ENCODE measurements at regions not wholly inside any gene's neighbourhood (a gene's known extent, or its start where the extent isn't known, plus 50 kb on each side); places are given as distances from the start of the nearest gene placed in this dataset.

DNA sequence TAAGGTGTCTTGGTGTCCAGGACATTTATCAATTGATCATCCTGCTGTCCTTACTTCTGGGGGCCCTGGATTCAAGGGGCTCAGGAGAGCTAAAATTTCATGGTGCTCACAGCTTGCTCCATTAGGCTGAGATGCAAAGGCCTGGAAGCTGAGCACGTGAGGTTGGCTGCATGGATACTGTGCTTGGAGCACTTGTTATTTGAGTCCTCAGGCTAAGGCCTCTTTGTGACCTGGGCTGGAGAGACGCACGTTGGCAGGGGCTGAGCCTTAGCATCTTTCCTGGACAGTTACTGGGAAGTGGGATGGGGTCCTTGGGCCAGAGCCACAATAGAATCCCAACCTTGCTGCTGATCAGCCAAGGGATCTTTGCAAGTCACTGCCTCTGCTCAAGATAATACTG, 151.2 kb upstream of the HS6ST1 start:
- WGBS = 93% methylated on average over 3 of the region's 3 CpGs
- Histone ChIP-seq H3K27me3 (ENCODE audit: control insufficient read depth in 4 of 4, insufficient read depth in 4 of 4, low read length in 3 of 4) (no peaks in the 10 kb centered on the region), H3K4me3 (ENCODE audit: low read depth in 1 of 3, low read length in 3 of 3) (peak overlapping the region in 1 of 3 donors; percentile 23), H3K4me1 (ENCODE audit: control insufficient read depth in 4 of 4, insufficient read depth in 4 of 4, low read length in 3 of 4) (peaks cover 0 to 4% (median under 1%) of the 10 kb centered on the region in 4 donors), H3K36me3 (ENCODE audit: control insufficient read depth in 4 of 4, insufficient read depth in 3 of 4, low read depth in 1 of 4, low read length in 3 of 4) (no peaks in the 10 kb centered on the region), H3K27ac (ENCODE audit: low read depth in 1 of 2, low read length in 2 of 2) (no peak overlapping the region), H3K9ac (ENCODE audit: low read depth in 1 of 2, low read length in 2 of 2) (no peak overlapping the region), H3K9me3 (ENCODE audit: control insufficient read depth in 4 of 4, low read length in 3 of 4) (peaks cover 2 to 21% (median 14%) of the 10 kb centered on the region in 4 donors)
- TF ChIP-seq EGR1 (IDR thresholded peaks at IDR 0.05; ENCODE audit: low read depth in 2 of 2) (no peak), RAD21 (IDR thresholded peaks at IDR 0.05) (no peak), RXRA (IDR thresholded peaks at IDR 0.05) (no peak), GABPA (IDR thresholded peaks at IDR 0.05 in 1 of 2, conservative IDR thresholded peaks at IDR 0.05 in 1 of 2) (no peak), JUND (IDR thresholded peaks at IDR 0.05) (no peak), HNF4A (conservative IDR thresholded peaks at IDR 0.05) (no peak), REST (IDR thresholded peaks at IDR 0.05) (no peak), MAX (IDR thresholded peaks at IDR 0.05) (no peak), YY1 (IDR thresholded peaks at IDR 0.05) (no peak), FOXA2 (IDR thresholded peaks at IDR 0.05) (no peak), SP1 (IDR thresholded peaks at IDR 0.05) (no peak), HNF4G (IDR thresholded peaks at IDR 0.05) (no peak)
- TF ChIP-seq, protein P1, sequence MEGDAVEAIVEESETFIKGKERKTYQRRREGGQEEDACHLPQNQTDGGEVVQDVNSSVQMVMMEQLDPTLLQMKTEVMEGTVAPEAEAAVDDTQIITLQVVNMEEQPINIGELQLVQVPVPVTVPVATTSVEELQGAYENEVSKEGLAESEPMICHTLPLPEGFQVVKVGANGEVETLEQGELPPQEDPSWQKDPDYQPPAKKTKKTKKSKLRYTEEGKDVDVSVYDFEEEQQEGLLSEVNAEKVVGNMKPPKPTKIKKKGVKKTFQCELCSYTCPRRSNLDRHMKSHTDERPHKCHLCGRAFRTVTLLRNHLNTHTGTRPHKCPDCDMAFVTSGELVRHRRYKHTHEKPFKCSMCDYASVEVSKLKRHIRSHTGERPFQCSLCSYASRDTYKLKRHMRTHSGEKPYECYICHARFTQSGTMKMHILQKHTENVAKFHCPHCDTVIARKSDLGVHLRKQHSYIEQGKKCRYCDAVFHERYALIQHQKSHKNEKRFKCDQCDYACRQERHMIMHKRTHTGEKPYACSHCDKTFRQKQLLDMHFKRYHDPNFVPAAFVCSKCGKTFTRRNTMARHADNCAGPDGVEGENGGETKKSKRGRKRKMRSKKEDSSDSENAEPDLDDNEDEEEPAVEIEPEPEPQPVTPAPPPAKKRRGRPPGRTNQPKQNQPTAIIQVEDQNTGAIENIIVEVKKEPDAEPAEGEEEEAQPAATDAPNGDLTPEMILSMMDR (IDR thresholded peaks at IDR 0.05; ENCODE audit: low read depth, low read length, missing input control) = no peak
- DNase-seq (ENCODE audit: low spot score) = peak; percentile 8

DNA sequence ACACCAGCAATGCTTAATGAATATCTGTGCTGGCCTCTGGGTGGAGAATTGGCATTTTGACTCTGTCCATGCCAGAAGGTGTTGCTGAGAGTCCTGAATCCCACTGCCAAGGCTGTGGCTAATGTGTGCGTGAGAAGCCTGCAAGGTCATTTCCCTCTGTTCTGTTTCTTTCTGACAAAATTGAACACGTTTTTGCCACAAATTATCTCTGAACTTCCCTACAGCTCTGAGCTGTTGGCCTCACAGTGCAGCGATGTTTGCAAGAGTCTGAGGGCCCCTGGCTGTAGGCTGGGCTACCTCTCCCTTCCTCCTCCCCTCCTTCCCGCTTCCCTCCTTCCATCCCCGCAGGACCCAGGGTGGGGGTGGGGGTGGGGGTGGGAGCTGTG, 154.1 kb upstream of the HS6ST1 start:
- 59% methylated on average over 5 of the region's 5 CpGs for WGBS
- TF ChIP-seq EGR1 (IDR thresholded peaks at IDR 0.05; ENCODE audit: low read depth in 2 of 2) (no peak), ZBTB33 (IDR thresholded peaks at IDR 0.05) (no peak), HNF4G (IDR thresholded peaks at IDR 0.05) (no peak), HNF4A (conservative IDR thresholded peaks at IDR 0.05) (no peak), NR2F2 (IDR thresholded peaks at IDR 0.05) (no peak), RXRA (IDR thresholded peaks at IDR 0.05) (no peak), MAX (IDR thresholded peaks at IDR 0.05) (no peak), SP1 (IDR thresholded peaks at IDR 0.05) (no peak), GABPA (IDR thresholded peaks at IDR 0.05 in 1 of 2, conservative IDR thresholded peaks at IDR 0.05 in 1 of 2) (no peak), RAD21 (IDR thresholded peaks at IDR 0.05) (no peak), JUND (IDR thresholded peaks at IDR 0.05) (no peak)
- no peaks in the 10 kb centered on the region for H3K36me3 ChIP-seq (ENCODE audit: control insufficient read depth in 4 of 4, insufficient read depth in 3 of 4, low read depth in 1 of 4, low read length in 3 of 4)
- no peak overlapping the region for H3K9ac ChIP-seq (ENCODE audit: low read depth in 1 of 2, low read length in 2 of 2)
- peaks cover 2 to 21% (median 14%) of the 10 kb centered on the region in 4 donors for H3K9me3 ChIP-seq (ENCODE audit: control insufficient read depth in 4 of 4, low read length in 3 of 4)
- no peaks in the 10 kb centered on the region for H3K4me1 ChIP-seq (ENCODE audit: control insufficient read depth in 4 of 4, insufficient read depth in 4 of 4, low read length in 3 of 4)
- H3K27ac ChIP-seq (ENCODE audit: low read depth in 1 of 2, low read length in 2 of 2) = no peak overlapping the region
- H3K27me3 ChIP-seq (ENCODE audit: control insufficient read depth in 4 of 4, insufficient read depth in 4 of 4, low read length in 3 of 4) = no peaks in the 10 kb centered on the region
- no peak for DNase-seq (ENCODE audit: low spot score)
- no peak overlapping the region for H3K4me3 ChIP-seq (ENCODE audit: low read depth in 1 of 3, low read length in 3 of 3)

All from liver (tissue), 8 donors.